SK-N-MC (cell line): ENCODE measurements at regions not wholly inside any gene's neighbourhood (a gene's known extent, or its start where the extent isn't known, plus 50 kb on each side); places are given as distances from the start of the nearest gene placed in this dataset.

ENCODE experiments used
- EZH2 ChIP-seq: fragments of 200-600 bp; sonication (generic); IDR thresholded peaks from one replicate; pipeline ENCODE4 v1.6.1; 2017; ENCODE audit warnings: antibody characterized with exemption
- POLR2AphosphoS5 ChIP-seq: IDR thresholded peaks from 2 replicates; pipeline ENCODE4 v1.6.1; 2012; ENCODE audit warnings: mild to moderate bottlenecking, low read depth, low read length, borderline replicate concordance

GRCh38 chr20:60340232-60340631, 382.0 kb downstream of the CDH26 start:
- TF ChIP-seq EZH2, result no peak
- TF ChIP-seq POLR2AphosphoS5, result no peak
